GM04504 (cell line): ENCODE measurements at regions not wholly inside any gene's neighbourhood (a gene's known extent, or its start where the extent isn't known, plus 50 kb on each side); places are given as distances from the start of the nearest gene placed in this dataset.
"Not testable (repeated sequence)": the region's sequence is repeated elsewhere in the genome, so short reads cannot be mapped to it uniquely, and the experiment has no call there.

ENCODE experiments used
- DNase-seq: peaks from one replicate; pipeline ENCODE4 v3.0.0-alpha.2; 2012; ENCODE audit warnings: low read depth

GRCh38 chr7:17094963-17095574 lies 203.4 kb upstream of the AHR start:
- peak; percentile 98 for DNase-seq

GRCh38 chr7:17095931-17096330 lies 202.5 kb upstream of the AHR start:
- DNase-seq = no peak

DNA sequence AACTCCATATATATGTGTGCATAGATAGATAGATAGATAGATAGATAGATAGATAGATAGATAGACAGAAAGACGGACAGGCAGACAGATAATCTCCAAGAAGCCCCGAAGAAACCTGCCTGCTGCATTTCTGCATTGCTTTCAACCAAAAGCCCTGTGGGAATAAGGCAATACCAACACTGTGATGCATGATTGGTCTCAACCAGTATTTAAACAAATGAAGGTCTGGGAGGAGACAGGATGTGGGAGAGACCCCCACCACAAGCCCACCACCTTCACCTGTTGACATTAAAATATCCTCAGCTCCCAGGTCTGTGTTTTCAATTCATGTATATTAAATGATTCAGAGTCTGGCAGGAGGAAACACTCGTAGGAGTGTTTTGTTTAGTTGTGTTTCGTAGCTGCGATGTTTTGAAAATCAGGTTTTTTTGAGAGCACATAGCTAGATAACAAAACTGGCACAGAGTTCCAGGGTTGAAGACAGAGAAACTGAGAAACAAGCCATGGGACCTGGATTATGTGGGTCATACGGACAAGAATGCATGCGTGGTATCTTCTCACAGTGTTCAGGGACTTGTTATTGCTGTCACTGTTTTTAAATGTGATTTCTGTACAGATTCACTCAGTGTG lies 200.7 kb upstream of the AHR start:
- no peak for DNase-seq

GRCh38 chr7:17098515-17098914 lies 199.9 kb upstream of the AHR start:
- no peak for DNase-seq

GRCh38 chr7:17099083-17099973 lies 199.1 kb upstream of the AHR start:
- DNase-seq = no peak

- not testable (repeated sequence) for DNase-seq
These were observed 198.4 kb upstream of the AHR start for GRCh38 chr7:17099974-17100509.

GRCh38 chr7:17101207-17101696 lies 197.2 kb upstream of the AHR start:
- no peak for DNase-seq

- no peak for DNase-seq
These were observed 195.3 kb upstream of the AHR start for GRCh38 chr7:17103170-17103569.

GRCh38 chr7:17103984-17104383 lies 194.5 kb upstream of the AHR start:
- no peak for DNase-seq

DNA sequence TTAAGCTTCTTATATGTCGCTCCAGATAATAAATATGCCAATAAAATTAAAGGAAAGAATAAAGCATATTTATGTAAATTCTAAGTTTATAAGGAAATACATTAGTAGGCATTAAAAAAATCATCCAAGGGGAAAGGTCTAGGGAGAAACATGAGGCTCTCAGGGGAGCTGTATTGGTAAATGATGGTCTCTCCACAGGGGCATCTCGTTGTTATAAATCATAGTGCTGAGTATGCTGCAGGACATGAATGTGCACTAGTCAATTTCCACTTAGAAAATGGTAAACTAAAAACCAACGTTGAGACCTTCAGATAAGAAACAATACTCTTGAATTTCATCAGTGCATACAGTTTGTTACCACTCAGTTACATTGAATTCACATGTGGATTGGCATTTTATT lies 194.0 kb upstream of the AHR start:
- DNase-seq = no peak

GRCh38 chr7:17105701-17106100 lies 192.8 kb upstream of the AHR start:
- no peak for DNase-seq

DNA sequence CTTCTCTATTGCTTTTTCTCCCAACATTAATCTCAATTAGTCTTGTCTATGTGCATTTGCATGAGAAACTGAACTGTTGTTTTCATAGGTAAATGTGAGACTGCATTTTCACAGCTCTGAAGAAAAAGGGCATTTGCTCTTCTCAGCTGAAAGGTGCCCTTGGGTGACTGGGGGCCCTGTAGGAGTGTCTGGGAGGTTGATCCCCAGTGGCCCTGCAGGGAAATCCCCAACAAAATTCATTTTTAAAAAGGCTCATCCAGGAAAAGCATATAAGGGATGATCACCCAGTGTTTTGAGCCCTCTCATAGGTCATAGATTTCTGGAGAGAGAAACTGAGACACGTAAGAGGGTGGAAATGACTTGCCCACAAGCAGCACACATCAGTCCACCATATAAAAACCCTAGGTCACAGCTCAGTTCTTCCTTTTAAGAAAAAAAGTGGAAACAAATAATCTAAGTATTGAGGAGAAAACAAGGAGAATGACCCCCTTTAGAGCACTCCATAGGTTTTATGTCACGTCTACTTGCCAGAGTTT lies 190.3 kb upstream of the AHR start:
- DNase-seq = no peak

- peak; percentile 24 for DNase-seq
These were observed 189.4 kb upstream of the AHR start for GRCh38 chr7:17109020-17109419.

DNA sequence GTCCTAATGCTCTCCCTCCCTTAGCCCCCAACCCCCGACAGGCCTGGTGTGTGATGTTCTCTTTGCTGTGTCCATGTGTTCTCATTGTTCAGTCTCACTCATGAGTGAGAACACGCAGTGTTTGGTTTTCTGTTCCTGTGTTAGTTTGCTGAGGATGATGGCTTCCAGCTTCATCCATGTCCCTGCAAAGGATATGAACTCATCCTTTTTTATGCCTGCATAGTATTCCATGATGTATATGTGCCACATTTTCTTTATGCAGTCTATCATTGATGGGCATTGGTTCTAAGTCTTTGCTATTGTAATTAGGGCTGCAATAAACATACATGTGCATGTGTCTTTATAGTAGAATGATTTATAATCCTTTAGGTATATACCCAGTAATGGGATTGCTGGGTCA lies 184.7 kb upstream of the AHR start:
- DNase-seq = not testable (repeated sequence)

DNA sequence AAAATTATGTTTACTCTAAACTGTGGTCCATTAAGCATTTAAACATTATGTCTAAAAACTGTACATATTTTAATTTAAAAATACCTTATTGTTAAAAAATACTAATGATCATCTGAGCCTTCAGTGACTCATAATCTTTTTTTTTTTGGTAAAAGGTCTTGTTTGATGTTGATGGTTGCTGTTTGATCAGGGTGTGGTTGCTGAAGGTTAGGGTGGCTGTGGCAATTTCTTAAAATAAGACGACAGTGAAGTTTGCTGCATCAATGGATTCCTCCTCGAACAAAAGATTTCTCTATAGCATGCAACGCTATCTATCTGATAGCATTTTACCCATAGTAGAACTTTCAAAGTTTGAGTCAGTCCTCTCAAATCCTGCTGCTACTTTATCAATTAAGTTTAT lies 180.0 kb upstream of the AHR start:
- DNase-seq = no peak

DNA sequence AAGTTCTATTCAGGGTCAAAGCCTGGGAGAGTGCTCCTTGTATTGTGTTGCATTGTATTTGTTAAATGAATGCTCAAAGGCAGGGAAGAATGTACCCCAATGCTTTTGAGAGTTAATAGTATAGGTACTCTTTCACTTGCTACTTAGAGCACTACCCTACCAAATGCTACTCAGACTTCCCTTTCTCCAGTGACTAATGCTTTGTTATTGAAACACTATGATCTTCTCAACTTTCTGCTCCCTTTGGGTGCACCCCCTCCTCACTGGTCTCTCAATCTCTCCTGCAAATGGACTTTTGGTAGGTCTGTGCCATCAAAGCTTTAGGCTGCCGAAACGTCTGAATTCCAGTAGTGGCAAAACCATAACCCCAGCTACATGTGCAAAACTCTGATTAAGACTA lies 177.7 kb upstream of the AHR start:
- no peak for DNase-seq

- DNase-seq = no peak
These were observed 176.8 kb upstream of the AHR start for GRCh38 chr7:17121671-17122070.

GRCh38 chr7:17123020-17123419 lies 175.4 kb upstream of the AHR start:
- DNase-seq = peak; percentile 56

DNA sequence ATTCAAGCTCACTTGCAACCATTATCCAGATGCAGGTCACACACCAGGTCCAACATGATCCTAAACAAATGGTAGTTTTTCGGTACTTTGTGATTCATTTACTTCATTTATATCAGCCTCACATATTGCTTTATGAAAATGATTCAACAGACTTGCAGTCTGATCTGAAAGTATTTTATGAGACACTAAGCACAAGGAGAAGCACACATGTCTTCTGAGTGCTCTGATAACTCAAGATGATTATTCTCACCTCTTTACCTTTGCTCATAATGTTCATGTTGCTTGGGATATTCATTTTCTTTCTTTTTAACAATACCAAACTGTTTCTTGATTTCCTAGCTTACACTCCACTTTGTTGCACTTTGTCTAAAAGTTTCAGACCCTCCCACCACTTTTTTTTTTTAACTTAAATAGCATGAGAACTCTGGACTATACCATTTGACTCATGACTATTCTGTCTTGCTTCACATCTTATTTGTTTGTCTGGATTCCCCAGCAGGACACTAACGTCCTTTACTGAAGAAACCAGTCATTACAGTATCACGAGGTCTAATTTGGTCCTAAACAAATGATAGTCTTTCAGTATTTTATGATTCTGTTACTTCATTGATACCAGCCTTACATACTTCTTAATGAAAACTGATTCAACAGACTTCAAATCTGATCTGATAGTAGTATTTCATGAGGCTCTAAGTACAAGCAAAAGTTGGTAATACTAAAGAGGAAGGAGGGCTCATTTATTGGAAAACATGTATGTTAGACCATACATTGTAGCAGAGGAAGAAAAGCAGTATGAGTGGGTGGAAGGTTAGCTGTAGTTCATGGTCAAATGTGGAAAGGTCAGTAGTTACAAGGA lies 171.8 kb upstream of the AHR start:
- DNase-seq = no peak

DNA sequence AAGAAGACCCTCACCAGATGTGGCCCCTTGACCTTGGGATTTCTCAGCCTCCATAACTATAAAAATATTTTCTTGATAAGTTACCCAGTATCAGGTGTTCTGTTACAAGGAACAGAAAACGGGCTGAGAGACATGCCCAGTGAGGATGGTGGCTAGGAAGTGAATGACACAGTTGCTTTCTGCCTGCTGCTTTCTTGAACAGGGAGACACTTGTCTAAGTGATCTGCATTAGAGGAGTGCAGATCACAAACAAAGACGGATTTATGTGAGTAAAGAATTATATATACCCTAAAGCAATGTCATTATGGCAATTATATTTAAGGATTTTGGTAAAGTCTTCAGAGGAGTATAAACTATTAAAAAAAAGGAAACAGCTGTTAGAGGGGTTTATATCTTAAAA lies 169.2 kb upstream of the AHR start:
- no peak for DNase-seq

DNA sequence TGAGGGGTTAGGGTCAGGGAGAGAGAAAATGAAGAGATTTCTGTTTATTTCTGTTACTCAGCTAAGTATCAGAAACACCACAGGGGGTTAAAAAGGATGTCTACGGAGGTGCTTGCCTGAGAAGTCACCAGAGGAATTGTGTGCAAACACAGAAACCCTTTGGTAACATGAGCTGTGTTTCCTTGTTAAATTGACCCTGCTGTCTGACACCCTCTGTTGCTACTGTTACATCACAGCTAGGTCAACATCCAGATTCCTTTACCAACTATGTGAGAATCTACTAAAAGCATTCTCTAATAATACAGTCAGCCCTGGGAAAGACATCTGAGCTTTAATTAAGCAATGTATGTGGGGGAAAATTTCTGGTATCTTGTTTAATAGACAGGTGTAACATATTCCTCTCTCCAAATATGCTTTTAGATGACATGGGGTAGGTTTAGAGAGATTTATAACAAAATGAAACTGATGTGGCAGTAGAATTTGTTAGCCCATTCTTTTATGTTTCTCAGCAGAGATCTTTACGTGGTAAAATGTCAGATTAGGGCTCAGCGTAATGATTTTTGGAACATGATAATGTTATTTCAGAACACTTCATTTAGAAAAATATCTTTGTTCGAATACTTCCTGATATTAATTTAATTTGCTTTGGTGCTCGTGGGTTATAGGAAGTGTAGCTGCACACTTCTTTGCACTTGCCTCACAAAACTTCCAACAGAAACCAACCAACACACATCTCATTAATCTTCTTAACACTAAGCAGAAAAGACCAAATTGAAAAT lies 168.0 kb upstream of the AHR start:
- DNase-seq = peak; percentile 46
